Activated naive CD8-positive, alpha-beta T cell treated with anti-CD3 and anti-CD28 coated beads, Interleukin-2, amount 10 ng/mL, durations not matched to agents 7 days and 5 days (primary cell): ENCODE measurements at regions not wholly inside any gene's neighbourhood (a gene's known extent, or its start where the extent isn't known, plus 50 kb on each side); places are given as distances from the start of the nearest gene placed in this dataset.
"Not testable (repeated sequence)": the region's sequence is repeated elsewhere in the genome, so short reads cannot be mapped to it uniquely, and the experiment has no call there.

Experiments
- ATAC-seq: fragments of 150-1000 bp; cut with Tn5 transposase; one replicate; pipeline ENCODE4 v1.10.0; 2021; ENCODE audit warnings: low read depth, moderate library complexity
- POLR2A ChIA-PET: fragments of 350-600 bp; sonication (Branson Sonifier 250); formaldehyde crosslinking; loops from one replicate; lab custom pipeline; 2021; ENCODE audit warnings: antibody characterized with exemption; lab: Charles Lee
- DNase-seq: peaks from one replicate; pipeline ENCODE4 v3.0.0; 2021
- H3K27ac Mint-ChIP-seq: one replicate; pipeline ENCODE4 v1.8.0; 2022; ENCODE audit warnings: mild to moderate bottlenecking, mixed read lengths
- H3K27me3 Mint-ChIP-seq: one replicate; pipeline ENCODE4 v1.8.0; 2022; ENCODE audit warnings: mild to moderate bottlenecking, moderate library complexity, mixed read lengths
- H3K36me3 Mint-ChIP-seq: one replicate; pipeline ENCODE4 v1.8.0; 2021; ENCODE audit warnings: mild to moderate bottlenecking, mixed read lengths
- H3K4me1 Mint-ChIP-seq: one replicate; pipeline ENCODE4 v1.8.0; 2021; ENCODE audit warnings: mixed read lengths
- H3K4me3 Mint-ChIP-seq: one replicate; pipeline ENCODE4 v1.8.0; 2022; ENCODE audit warnings: mild to moderate bottlenecking, moderate library complexity, mixed read lengths
- H3K9me3 Mint-ChIP-seq: one replicate; pipeline ENCODE4 v1.8.0; 2021; ENCODE audit warnings: mixed read lengths

GRCh38 chr6:144528743-144529425 is 243.7 kb downstream of the UTRN start:
- Mint-ChIP-seq H3K4me3 (no peak overlapping the region), H3K9me3 (peaks cover 5% of the 10 kb centered on the region), H3K27me3 (no peaks in the 10 kb centered on the region), H3K27ac (peak overlapping the region; percentile 5), H3K36me3 (peaks cover 71% of the 10 kb centered on the region), H3K4me1 (peaks cover 9% of the 10 kb centered on the region)
- ATAC-seq (no peak), DNase-seq (no peak)
- POLR2A ChIA-PET = no interaction called here

GRCh38 chr6:144530118-144530517 is 245.0 kb downstream of the UTRN start:
- Mint-ChIP-seq H3K4me1 (peaks cover 7% of the 10 kb centered on the region), H3K27ac (no peak overlapping the region), H3K27me3 (no peaks in the 10 kb centered on the region), H3K36me3 (peaks cover 70% of the 10 kb centered on the region), H3K9me3 (peaks cover 5% of the 10 kb centered on the region), H3K4me3 (no peak overlapping the region)
- POLR2A ChIA-PET = no interaction called here
- ATAC-seq = no peak
- no peak for DNase-seq

- H3K27me3 Mint-ChIP-seq, DNase-seq, POLR2A ChIA-PET, H3K9me3 Mint-ChIP-seq, H3K27ac Mint-ChIP-seq, H3K4me1 Mint-ChIP-seq, ATAC-seq, H3K4me3 Mint-ChIP-seq: not testable (repeated sequence)
- H3K36me3 Mint-ChIP-seq = peaks cover 53% of the 10 kb centered on the region
Observed at GRCh38 chr6:144532238-144532637, 247.1 kb downstream of the UTRN start.

- Mint-ChIP-seq H3K9me3 (peaks cover 5% of the 10 kb centered on the region), H3K36me3 (peaks cover 47% of the 10 kb centered on the region), H3K27me3 (no peaks in the 10 kb centered on the region), H3K4me1 (no peaks in the 10 kb centered on the region), H3K27ac (no peak overlapping the region), H3K4me3 (no peak overlapping the region)
- POLR2A ChIA-PET = no interaction called here
- ATAC-seq = no peak
- no peak for DNase-seq
Observed at GRCh38 chr6:144534180-144534579, 249.0 kb downstream of the UTRN start.

- no peak for DNase-seq
Observed at GRCh38 chr6:144535630-144536029, 250.5 kb downstream of the UTRN start.

GRCh38 chr6:144536079-144536478 is 250.9 kb downstream of the UTRN start:
- Mint-ChIP-seq H3K27ac (no peak overlapping the region), H3K4me1 (no peaks in the 10 kb centered on the region), H3K27me3 (no peaks in the 10 kb centered on the region), H3K4me3 (no peak overlapping the region), H3K36me3 (peaks cover 43% of the 10 kb centered on the region), H3K9me3 (peaks cover 2% of the 10 kb centered on the region)
- no peak for ATAC-seq
- POLR2A ChIA-PET = no interaction called here
- DNase-seq = no peak

More at GRCh38 chr6:144535630-144536029, 250.5 kb downstream of the UTRN start:
- POLR2A ChIA-PET = no interaction called here
- H3K27ac Mint-ChIP-seq = no peak overlapping the region
- no peak for ATAC-seq
- H3K36me3 Mint-ChIP-seq = peaks cover 44% of the 10 kb centered on the region
- H3K4me3 Mint-ChIP-seq = no peak overlapping the region
- peaks cover 3% of the 10 kb centered on the region for H3K9me3 Mint-ChIP-seq
- H3K4me1 Mint-ChIP-seq = no peaks in the 10 kb centered on the region
- no peaks in the 10 kb centered on the region for H3K27me3 Mint-ChIP-seq

- Mint-ChIP-seq H3K9me3 (no peaks in the 10 kb centered on the region), H3K27ac (no peak overlapping the region), H3K27me3 (no peaks in the 10 kb centered on the region), H3K4me1 (peaks cover 3% of the 10 kb centered on the region), H3K36me3 (peaks cover 53% of the 10 kb centered on the region), H3K4me3 (no peak overlapping the region)
- POLR2A ChIA-PET = no interaction called here
- ATAC-seq = no peak
- DNase-seq = no peak
Observed at GRCh38 chr6:144543006-144543871, 258.1 kb downstream of the UTRN start.

GRCh38 chr6:144544266-144544830 is 259.2 kb downstream of the UTRN start:
- Mint-ChIP-seq H3K27ac (no peak overlapping the region), H3K27me3 (no peaks in the 10 kb centered on the region), H3K9me3 (no peaks in the 10 kb centered on the region), H3K36me3 (peaks cover 51% of the 10 kb centered on the region), H3K4me1 (peaks cover 3% of the 10 kb centered on the region), H3K4me3 (no peak overlapping the region)
- POLR2A ChIA-PET = interaction anchor here (0.5 kb wide), 1 partner anchor 191 kb away, joined by 3 read pairs; no protein-coding TSS in a partner anchor
- ATAC-seq (no peak), DNase-seq (no peak)

- peaks cover 58% of the 10 kb centered on the region for H3K36me3 Mint-ChIP-seq
- H3K27me3 Mint-ChIP-seq = no peaks in the 10 kb centered on the region
- H3K4me1 Mint-ChIP-seq = peaks cover 3% of the 10 kb centered on the region
- DNase-seq = no peak
- H3K27ac Mint-ChIP-seq = no peak overlapping the region
- no peaks in the 10 kb centered on the region for H3K9me3 Mint-ChIP-seq
- no peak overlapping the region for H3K4me3 Mint-ChIP-seq
- POLR2A ChIA-PET = no interaction called here
- ATAC-seq = no peak
Observed at GRCh38 chr6:144546807-144547206, 261.7 kb downstream of the UTRN start.

- no peak overlapping the region for H3K27ac Mint-ChIP-seq
- H3K27me3 Mint-ChIP-seq = no peaks in the 10 kb centered on the region
- POLR2A ChIA-PET = no interaction called here
- H3K4me3 Mint-ChIP-seq = no peak overlapping the region
- DNase-seq = no peak
- H3K36me3 Mint-ChIP-seq = peaks cover 56% of the 10 kb centered on the region
- peaks cover under 1% of the 10 kb centered on the region for H3K4me1 Mint-ChIP-seq
- H3K9me3 Mint-ChIP-seq = no peaks in the 10 kb centered on the region
- ATAC-seq = no peak
Observed at GRCh38 chr6:144547409-144547808, 262.3 kb downstream of the UTRN start.

- H3K4me1 Mint-ChIP-seq = no peaks in the 10 kb centered on the region
- ATAC-seq (no peak), DNase-seq (no peak)
- H3K4me3 Mint-ChIP-seq = no peak overlapping the region
- H3K36me3 Mint-ChIP-seq = peaks cover 55% of the 10 kb centered on the region
- no peaks in the 10 kb centered on the region for H3K9me3 Mint-ChIP-seq
- POLR2A ChIA-PET = no interaction called here
- H3K27ac Mint-ChIP-seq = no peak overlapping the region
- H3K27me3 Mint-ChIP-seq = no peaks in the 10 kb centered on the region
Observed at GRCh38 chr6:144548536-144548935, 263.4 kb downstream of the UTRN start.

GRCh38 chr6:144549837-144550747 is 265.0 kb downstream of the UTRN start:
- Mint-ChIP-seq H3K4me3 (no peak overlapping the region), H3K9me3 (peaks cover under 1% of the 10 kb centered on the region), H3K27ac (no peak overlapping the region), H3K4me1 (peaks cover 1% of the 10 kb centered on the region), H3K27me3 (no peaks in the 10 kb centered on the region), H3K36me3 (peaks cover 53% of the 10 kb centered on the region)
- POLR2A ChIA-PET = no interaction called here
- ATAC-seq (no peak), DNase-seq (no peak)

GRCh38 chr6:144551339-144551738 is 266.2 kb downstream of the UTRN start:
- H3K4me1 Mint-ChIP-seq = peaks cover 1% of the 10 kb centered on the region
- DNase-seq (no peak), ATAC-seq (no peak)
- peaks cover 55% of the 10 kb centered on the region for H3K36me3 Mint-ChIP-seq
- POLR2A ChIA-PET = interaction anchor here (0.6 kb wide), 1 partner anchor 172 kb away, joined by 3 read pairs; no protein-coding TSS in a partner anchor
- no peak overlapping the region for H3K27ac Mint-ChIP-seq
- H3K4me3 Mint-ChIP-seq = no peak overlapping the region
- H3K27me3 Mint-ChIP-seq = no peaks in the 10 kb centered on the region
- H3K9me3 Mint-ChIP-seq = peaks cover 1% of the 10 kb centered on the region
